ENCODE measurements at regions not wholly inside any gene's neighbourhood (a gene's known extent, or its start where the extent isn't known, plus 50 kb on each side); places are given as distances from the start of the nearest gene placed in this dataset.

DNA sequence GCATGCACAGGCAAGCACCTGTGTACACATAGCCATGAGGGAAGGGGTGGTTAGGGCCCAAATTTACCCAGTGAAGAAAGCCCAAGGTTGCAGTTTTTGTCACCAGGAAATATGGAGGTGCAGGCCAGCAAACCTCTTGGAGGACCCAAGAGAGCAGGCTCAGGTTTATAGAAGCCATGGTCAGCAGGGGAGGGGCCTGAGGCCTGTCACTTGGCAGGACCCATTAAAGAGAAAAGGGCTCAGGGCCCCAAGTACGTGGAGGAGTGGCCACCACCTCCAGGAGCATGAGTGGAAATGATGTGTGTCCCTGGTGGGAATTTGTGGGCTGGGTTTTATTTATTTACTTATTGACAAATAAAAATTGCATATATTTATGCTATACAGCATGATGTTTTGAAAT, 192.9 kb downstream of the HAUS1 start:
- no peak for DNase-seq

DNA sequence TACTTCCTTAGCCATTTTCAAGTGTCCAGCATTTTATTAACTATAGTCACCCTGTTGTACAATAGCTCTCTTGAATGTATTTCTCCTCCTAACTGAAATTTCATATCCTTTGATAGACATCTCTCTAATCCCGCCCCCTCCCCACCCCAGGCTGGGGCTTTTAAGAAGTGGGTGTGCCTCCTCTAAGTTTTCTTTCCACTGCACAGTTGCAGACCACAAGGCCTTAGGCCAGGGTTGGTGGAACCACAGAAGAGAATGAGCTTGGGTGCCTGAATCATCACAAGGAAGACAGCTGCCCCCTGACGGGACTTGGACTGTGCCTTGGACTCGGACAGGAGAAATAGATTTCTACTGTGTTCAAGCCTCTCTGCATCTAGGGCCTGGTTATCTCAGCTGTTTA, 193.4 kb downstream of the HAUS1 start:
- no peak for DNase-seq

DNA sequence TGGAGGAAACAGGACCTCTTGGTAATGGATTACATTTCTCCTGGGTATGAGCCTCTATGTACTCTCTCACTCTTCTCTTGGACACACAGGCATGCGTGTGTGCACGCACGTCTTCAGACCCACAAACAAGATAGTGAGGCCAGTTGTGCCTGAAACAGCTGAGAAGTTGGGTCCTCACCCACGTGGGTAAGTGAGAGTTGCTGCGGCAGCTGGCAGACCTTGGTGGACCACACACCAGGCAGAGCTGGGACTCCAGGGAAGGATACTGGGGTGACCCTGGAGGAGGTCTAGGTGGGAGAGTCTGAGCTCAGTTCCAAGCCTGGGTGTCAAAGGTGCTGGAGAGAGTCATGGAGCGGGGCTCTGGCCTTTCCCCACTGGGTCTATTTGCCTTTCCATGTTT, 194.3 kb downstream of the HAUS1 start:
- DNase-seq = no peak

DNA sequence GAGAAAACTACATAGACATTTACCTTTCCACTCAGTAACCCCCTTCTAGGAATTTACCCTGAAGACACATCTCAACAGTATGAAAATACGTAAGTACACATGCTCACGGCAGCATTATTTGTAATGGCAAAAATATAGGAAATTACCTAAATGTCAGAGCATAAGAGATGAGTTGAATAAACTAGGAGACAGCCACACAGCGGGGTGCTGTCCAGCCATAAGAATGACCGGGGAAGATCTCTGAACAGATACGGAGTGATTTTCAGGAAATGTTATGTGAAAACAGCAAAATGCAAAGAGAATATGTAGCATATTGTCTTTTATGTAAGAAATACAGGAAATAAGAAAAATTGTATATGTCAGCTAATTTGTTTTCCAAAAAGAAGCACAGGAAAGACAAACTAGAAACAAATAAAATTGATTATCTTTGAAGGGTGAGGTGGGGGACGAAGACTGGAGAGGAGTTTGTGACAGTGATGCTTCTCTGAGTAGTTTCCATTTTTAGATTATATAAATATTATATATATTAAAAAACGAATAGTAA, 195.4 kb downstream of the HAUS1 start:
- DNase-seq = no peak

GRCh38 chr18:46301081-46301480, 196.9 kb downstream of the HAUS1 start:
- peak; percentile 56 for DNase-seq

DNA sequence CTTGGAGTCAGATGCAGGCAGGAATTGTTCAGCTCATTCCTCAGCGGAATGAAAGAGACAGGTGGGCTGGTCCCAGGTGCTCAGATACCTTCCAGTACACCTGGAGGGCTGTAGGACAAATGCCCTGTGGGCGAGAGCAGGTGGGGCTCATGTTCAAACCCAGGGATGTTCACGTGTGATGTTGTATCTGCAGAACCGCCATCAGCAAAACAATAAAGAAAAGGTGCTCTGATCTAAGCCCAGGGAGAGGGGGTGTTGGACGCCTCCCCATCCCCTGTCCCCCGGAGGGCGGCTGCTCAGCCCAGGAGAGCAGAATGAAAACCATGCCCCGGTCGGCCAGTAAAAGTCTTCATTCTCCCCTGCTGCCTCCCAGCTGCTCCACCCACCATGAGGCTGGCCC, 197.4 kb downstream of the HAUS1 start:
- DNase-seq = no peak

- DNase-seq = no peak
Measured at GRCh38 chr18:46302528-46303485, 198.6 kb downstream of the HAUS1 start.

GRCh38 chr18:46310258-46310657, 206.1 kb downstream of the HAUS1 start:
- DNase-seq = no peak

DNA sequence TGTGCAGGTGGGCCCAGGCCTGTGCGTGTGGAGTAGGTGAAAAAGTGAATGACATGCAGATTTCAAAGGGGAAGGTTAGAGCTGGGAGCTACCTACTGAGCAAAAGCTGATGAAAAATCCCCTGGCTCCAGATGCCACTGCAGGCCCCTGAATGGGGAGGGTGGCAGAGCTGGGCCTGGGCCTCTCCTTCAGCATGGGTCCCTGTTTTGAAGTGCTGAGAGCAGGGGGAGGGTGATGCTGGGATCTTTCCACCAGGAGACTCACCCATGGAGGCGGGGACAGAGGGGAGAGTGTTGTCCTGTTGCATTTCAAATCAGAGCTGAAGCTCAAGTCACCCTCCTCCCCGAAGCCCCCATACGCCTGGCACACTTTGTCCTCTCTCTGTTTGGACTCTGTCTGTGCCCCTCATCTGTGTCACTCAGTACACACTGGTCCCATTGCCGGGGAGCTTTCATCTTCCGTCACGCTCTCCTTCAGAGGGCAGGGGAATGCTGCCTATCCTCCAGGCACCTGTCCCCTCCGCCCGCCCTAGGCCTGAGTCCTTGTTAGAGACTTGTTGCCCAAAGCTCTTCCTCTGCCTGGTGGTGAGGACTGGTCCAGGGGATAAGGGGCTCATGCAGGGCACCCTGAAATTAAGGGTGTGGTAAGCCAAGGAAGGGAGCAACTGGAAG, 206.6 kb downstream of the HAUS1 start:
- DNase-seq = no peak

DNA sequence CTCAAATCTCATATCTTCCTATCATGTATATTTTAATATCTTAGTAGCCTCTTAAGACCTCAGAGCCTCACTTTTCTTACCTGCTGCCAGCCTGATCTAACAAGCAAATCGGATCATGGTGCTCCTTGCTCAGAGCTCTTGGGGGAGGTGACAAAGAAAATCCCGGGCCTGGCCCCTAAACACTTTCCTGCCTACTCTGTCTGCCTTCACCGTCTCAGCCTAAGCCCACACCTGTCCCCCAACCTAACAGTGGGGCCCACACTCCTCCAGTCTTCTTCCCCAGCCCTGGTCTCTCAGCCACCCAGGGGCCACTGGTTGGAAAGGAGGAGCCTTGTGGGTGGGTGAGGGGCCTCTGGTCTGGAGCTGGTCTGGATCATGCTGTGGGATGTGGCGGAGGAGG, 207.3 kb downstream of the HAUS1 start:
- no peak for DNase-seq

DNA sequence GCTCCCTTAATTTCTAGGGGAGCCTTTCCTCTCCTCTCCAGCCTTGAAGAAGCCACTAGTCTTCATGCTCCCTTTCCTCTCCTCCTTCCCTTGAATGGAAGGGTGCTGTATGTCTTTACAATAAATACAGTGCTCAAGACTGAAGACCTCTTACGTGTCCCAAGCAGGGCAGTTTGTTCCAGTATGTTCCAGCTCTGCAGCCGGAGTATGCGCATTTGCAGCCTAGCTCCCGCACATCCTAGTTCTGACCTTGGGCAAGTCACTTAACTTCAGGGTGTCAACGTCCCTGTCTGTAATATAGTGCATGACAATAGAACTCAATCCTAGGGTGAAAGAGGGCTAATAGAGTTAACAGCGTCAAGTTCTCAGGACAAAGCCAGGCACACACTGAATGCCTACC, 208.0 kb downstream of the HAUS1 start:
- no peak for DNase-seq

GRCh38 chr18:46313521-46313920, 209.3 kb downstream of the HAUS1 start:
- no peak for DNase-seq

DNA sequence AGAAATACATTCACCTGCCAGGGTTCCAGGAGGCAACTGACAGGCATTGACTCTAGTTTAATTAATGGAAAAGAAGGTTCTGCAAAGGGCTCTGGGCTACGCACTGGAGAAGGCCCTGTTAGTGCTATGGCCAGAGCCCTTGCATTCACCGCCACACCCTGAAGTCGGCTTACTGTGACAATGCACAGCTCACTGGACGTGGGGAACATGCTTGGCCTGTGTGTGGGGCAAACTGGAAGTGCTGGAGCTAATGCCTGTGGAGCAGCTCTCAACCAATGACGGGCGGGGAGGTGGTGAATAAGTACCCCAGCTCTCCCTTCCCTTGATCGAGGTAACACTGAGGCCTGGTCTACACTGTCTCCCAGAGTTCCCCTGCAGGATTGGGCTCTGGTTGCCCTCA, 209.8 kb downstream of the HAUS1 start:
- DNase-seq = no peak

DNA sequence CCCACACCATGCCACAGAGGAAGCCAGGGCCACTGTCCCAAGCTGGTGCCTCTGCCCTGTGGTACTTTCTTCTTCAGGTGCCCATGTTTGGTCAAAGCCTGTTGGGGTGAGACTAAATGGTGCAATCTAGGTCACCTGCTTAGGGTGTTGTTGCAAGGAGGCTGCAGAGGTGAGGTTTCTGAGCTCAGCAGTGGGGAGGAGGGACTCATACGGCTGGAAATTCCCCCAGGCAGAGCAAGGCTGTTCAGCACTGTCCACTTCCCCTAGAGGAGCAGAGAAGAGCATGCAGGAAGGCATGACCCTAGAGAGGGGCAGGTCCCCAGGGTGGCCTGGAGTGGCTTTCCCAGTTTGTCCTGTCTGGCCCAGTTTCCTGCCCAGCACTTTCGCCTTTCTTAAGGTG, 211.0 kb downstream of the HAUS1 start:
- DNase-seq = no peak

DNA sequence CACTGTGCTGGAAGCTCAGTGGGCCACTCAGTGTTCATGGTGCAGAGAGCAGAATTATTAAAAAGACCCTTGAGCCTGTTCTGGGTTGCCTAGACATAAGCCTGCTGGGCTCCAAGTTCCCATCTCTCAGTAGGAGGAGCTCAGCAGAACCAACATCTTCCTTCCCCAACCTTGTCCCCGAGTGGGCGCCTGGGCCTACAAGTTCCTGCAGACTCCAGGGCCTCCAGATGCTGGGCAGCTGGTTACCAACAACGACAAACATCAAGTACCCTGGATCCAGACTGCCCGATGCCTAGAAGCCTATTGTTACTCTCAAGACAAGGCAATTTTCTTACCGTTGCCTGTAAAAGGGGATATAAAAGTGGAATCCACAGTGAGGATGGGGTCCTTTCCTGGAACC, 214.2 kb downstream of the HAUS1 start:
- DNase-seq = no peak

- no peak for DNase-seq
Measured at GRCh38 chr18:46319783-46320182, 215.6 kb downstream of the HAUS1 start.

- no peak for DNase-seq
Measured at GRCh38 chr18:46320297-46320696, 216.1 kb downstream of the HAUS1 start.

DNA sequence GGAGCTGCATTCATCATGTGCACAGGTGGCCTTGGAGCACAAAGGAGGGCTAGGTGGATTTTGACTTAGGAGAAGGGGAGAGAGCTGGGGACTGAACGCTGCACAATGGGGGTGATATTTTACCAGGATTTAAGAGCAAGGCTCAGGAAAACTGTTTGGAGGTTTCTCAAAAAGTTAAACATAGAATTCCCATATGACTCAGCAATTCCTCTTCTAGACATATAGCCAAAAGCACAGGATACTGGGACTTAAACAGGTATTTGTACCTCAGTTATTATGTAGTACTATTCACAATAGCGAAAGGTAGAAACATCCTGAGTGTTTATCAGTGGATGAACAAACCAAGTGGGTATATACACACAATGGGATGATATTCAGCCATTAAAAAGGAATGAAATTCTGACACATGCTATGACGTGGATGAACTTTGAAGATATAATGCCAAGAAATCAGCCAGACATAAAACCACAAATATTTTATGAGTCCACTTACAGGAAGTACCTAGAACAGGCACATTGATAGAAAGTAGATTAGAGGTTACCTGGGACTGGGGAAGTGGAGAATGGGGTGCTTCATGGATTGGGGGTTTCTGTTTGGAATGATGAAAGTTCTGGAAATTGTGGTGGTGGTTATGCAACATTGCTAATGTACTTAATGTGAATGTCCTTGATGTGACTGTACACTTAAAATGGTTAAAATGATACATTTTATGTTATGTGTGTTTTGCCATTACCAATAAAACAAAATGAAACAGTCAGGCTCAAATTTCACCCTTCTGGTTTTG, 216.9 kb downstream of the HAUS1 start:
- no peak for DNase-seq

- no peak for DNase-seq
Measured at GRCh38 chr18:46321955-46322354, 217.8 kb downstream of the HAUS1 start.

DNA sequence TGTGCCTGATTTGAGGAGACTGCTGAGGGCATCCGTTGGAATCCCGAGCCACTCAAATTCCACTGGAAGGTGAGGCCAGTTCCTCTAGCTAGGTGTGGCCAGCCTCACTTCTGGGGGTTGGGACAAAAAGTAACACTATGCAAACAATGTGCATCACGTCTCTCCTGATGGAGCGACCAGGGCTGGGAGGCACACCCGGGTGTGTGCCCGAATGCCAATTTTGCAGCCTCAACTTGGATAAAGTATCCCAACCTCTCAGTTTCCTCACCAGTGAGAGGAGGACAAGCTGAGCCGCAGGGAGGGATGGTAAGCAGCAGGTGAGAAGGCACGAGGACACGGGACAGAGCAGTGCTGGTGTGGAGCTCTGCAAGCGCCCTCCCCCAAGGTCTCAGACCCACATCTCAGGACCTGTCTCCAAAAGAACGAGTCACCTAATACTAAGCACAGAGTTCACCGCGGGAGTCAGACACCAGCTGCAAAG, 218.3 kb downstream of the HAUS1 start:
- no peak for DNase-seq

GRCh38 chr18:46322941-46323340, 218.8 kb downstream of the HAUS1 start:
- DNase-seq = no peak

- no peak for DNase-seq
Measured at GRCh38 chr18:46324087-46324955, 220.1 kb downstream of the HAUS1 start.

Data from right hindlimb (tissue), 1 donor.